Left renal pelvis (tissue), 4 donors: ENCODE measurements at regions not wholly inside any gene's neighbourhood (a gene's known extent, or its start where the extent isn't known, plus 50 kb on each side); places are given as distances from the start of the nearest gene placed in this dataset.
"Not testable (repeated sequence)": the region's sequence is repeated elsewhere in the genome, so short reads cannot be mapped to it uniquely, and the experiment has no call there.

ENCODE experiments used
- DNase-seq, 4 donors: peaks; one replicate each; pipeline ENCODE4 v3.0.0-alpha.2; 2013; ENCODE audit warnings: low read depth in 4 of 4, low spot score in 3 of 4

DNA sequence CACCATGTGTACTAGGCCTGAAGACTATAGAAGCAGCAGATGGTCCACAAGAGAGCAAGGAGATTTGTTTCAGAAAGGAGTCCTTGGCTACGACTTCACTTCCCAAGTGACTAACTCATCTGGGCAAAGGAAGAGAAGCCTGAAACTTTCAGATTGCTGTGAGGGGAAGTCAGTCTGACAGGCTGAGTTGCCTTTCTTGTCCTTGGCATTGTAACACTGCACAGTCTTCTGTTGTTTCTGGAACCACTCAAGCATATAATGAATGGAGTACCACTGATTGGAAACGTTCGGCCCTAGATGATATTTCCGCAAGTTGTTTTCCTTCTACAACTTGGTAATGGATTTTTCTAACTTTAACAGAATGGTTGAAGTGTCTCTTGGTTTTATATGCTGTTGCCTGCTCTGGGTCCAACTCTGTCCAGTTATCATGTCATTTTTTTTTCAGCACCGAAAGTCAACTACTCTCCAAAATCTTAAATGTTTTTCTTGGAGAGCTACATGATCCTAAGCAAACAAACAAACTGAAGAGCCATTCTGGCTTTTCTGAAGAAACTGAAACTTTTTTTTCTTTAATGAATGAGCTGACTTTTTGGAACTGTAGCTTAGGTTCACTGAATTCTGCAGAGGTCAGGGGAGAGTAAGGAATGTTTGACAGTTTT is 685.7 kb downstream of the MECOM start:
- no peak for DNase-seq

DNA sequence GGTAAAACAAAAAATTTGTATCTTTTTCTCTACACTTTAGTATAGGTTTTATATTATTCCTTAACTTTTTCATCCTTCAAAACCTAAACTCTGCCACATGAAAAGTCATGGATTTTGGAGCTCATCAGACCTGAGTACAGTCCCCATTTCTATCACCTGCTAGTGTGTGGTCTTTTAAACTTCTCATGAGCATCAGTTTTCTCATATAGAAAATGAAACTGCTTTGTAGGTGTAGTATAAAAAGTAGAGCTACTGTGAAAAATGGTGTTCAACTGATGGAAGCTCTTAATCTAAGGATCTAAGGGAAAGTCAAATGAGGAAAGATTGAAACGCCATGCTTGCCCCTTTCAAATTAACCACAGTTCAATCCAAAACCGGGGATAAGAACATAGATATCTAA is 686.5 kb downstream of the MECOM start:
- no peak for DNase-seq

DNA sequence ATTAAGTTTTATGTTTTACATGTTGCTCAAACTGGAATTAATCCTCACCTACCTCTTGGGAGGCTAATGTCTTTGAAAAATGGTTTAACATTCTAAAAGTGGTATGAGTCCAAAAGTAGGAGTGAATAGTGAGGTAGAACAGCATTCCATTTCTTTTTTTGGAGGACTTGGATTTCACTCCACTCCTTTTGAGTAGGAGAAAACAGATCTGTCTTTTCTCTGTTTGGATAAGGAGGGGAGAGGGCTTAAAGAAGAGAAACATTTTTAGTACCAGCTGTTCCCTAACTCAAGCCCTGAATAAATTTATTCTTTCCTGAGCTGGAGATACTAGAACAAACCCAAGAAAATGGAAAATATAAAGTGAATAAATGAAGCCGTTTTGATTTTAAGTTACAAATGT is 687.9 kb downstream of the MECOM start:
- no peak for DNase-seq

- DNase-seq = no peak
Observed at GRCh38 chr3:168974617-168975403, 688.7 kb downstream of the MECOM start.

- no peak for DNase-seq
Observed at GRCh38 chr3:168973897-168974296, 689.6 kb downstream of the MECOM start.

DNA sequence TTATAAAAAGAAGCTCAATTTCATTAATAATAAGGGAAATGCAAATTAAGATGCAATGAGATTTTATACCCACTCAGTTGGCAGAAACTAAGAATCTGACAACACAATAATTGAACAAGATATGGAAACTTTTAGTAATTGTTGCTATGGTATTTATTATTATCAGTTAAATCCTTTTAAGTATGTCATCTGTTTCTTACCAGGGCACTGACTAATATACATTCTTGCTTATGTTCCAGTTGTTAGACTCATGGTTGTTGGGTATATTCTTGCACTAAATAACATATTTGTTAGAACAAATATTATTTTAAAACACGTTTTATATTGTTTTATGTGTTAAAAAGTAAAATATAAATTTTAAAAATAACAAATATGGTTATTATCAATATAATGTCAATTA is 690.3 kb downstream of the MECOM start:
- no peak for DNase-seq

DNA sequence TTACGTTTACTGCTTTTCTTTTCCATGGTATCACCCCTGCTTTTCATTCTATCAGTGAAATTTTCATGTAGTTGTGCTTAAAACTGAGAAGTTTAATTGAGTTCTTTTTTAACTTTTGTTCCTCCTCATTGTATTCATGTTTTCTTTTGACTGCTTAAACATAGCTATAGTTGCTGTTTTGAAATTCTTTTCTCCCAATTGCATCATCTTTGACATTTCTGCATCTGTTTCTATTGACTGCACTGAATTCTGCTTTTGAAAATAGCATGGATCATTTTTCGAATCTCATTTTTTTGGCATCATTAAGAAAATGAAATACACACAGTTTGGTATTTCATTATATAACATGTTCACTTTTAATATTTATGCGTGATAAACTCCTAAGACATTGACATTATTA is 694.9 kb downstream of the MECOM start:
- DNase-seq = no peak

DNA sequence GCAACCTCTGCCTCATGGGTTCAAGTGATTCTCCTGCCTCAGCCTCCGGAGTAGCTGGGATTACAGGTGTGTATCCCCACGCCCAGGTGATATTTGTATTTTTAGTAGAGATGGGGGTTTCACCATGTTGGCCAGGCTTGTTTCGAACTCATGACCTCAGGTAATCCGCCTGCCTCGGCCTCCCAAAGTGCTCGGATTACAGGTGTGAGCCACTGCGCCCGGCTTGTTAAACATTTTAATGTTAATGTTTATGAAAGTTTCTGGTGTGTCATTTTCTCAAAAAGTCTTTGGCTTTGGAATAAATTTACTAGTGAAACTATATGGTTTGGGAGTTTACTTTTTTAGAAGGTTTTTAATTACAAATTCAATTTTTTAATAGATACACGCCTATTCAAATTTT is 698.8 kb downstream of the MECOM start:
- no peak for DNase-seq

DNA sequence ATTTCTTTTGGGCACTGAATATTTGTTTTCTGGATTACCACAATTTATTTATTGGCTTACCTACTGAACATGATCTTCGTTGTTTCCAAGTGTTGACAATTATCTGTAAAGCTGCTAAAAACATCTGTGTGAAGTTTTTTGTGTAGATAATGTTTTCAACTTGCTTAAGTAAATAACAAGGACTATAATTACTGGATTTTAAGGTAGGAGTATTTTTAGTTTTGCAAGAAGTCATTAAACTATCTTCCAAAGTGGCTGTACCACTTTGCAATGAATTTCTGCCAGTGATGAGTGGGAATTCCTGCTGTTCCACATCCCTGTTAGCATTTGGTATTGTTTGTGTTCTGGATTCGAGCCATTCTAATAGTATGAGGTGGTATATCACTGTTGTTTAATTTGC is 702.2 kb downstream of the MECOM start:
- no peak for DNase-seq

GRCh38 chr3:168959731-168960130 is 703.8 kb downstream of the MECOM start:
- DNase-seq = no peak

DNA sequence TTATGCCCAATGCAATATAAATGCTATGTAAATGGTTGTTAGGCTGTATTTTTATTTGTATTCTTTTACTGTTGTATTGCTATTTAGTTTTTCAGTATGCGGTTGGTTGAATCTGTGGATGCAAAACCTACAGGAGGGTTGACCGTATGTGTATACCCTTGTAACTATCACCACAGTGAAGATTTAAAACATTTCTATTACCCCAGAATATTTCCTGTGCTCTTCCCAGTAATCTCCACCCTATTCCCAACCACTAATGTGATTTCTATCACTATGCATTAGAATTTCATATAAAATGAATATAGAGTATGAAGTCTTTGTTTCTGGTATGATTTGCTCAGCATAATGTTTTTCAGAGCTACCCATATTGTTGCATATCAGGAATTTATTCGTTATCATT is 705.0 kb downstream of the MECOM start:
- no peak for DNase-seq

DNA sequence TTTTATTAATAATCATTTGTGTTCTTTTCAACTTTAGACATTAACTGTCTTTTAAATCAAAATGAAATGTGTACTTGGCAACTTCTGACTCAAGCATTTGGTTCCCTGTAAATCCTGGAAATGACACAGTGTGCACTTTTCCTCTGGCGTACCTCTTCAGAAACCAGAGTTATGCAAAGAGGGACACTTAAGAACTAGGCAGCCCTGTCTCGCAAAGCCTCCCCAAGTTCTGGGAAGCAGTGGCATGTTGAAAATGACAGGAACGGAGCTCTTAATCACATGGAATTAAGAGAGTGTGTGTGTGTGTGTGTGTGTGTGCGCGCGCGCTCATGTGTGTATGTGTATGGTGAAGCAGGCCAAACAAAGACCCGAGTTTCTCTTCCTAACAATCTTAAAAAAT is 707.4 kb downstream of the MECOM start:
- DNase-seq = no peak

DNA sequence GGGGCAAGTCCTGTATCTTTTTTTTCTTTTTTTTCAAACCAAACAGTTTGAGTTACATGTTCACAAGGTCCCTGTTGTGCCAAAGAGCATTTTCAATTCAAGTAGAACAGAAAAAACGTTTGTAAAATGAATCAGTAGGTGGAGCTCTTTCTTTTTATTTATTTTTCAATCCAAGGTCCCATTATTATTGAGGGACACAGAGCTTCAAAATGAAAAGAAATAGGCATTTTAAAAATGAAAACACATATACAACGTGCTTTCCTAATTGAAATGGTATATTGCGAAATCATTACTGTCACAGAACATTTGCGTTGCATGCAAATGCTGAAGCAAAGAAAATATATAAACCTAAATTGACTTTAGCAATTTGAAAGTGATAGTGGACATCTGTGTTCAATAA is 711.0 kb downstream of the MECOM start:
- no peak for DNase-seq

- no peak for DNase-seq
Observed at GRCh38 chr3:168951884-168952283, 711.6 kb downstream of the MECOM start.

- DNase-seq = no peak
Observed at GRCh38 chr3:168951368-168951767, 712.1 kb downstream of the MECOM start.

DNA sequence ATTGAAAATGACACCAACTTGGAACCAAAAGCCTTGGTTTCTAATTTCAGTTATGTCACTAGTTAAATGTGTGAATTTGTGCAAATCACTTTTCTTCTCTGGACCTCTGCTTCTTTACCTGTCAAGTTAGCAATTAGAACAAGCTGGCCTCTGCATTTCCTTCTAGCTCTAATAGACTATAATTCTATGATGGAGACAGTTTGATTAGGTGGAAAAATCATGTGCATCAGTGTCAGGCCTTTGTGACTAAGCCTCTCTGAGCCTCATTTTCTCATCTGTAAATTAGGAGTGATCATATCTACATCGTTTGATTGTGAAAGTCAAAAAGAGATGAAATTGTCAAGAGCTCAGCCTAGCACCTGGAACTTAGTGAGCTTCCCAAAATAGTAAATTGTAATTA is 712.9 kb downstream of the MECOM start:
- no peak for DNase-seq

DNA sequence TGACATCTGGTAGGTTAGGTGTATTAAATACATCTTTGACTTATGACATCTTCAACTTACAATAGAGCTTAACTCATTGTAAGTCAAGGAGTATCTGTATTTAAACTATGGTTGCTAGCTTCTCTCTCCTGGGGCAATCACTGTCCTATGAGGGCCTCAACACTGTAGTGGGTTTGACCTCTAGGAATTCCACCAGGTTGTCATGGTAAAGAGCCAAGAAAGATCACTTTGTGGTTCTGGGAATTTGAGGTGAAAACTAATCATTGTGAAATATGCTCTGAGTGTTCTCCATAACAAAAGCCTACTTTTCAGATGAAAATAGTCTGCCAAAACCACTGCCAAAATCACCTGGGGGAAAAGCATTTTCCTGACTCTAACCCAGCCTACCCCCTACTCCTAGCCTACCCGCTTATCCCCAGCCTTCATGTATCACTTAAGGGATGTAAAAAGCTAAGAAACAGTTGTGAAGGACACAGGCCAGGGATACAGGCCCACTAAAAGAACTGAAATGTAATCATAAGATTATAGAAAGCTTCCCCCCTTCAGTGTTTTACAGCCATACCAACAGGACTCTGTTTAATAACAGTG is 723.8 kb downstream of the MECOM start:
- DNase-seq = no peak

- no peak for DNase-seq
Observed at GRCh38 chr3:168933614-168934013, 729.9 kb downstream of the MECOM start.

- DNase-seq = not testable (repeated sequence)
Observed at GRCh38 chr3:168929997-168930396, 733.5 kb downstream of the MECOM start.

DNA sequence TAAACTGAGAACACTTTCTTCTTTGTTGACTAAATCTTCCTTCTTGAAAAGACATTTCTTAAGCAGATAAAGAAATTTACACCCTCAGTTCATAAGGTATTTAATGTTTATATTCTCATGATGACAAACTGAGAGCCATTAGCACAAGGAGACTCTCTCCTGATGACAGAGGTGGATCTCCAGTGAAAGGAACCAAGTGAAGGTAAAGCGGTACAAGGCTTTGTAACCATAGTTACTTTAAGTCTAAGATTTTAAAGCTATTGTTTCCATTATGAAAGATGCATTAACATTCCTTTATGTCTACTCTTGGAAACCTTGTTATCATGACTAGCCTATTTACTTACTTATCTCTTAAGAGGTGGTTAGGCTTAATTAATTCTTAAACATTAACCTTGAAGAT is 737.1 kb downstream of the MECOM start:
- no peak for DNase-seq

GRCh38 chr3:168925568-168925967 is 737.9 kb downstream of the MECOM start:
- no peak for DNase-seq

DNA sequence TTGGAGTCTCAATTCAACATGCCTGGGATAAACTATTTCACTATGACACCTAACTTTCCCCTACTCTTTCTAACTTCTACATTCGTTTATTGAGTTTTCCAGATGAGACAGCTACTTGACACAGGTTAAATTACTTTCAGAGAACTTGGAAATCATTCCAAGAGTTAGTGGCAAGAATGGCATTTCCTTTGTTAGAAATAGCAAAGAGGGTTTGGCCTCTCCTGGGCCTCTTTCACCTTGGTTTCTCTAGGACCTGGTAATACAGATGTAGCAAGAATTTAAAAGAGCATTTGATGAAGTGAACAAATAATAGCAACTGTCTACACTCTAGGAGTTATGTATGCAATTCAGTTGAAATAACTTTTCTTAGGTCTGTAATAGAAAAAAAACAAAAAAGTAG is 748.9 kb downstream of the MECOM start:
- no peak for DNase-seq
